GM12872 (cell line): ENCODE measurements at regions not wholly inside any gene's neighbourhood (a gene's known extent, or its start where the extent isn't known, plus 50 kb on each side); places are given as distances from the start of the nearest gene placed in this dataset.

Source experiments
- TF ChIP-seq, protein P1 (sequence below): IDR thresholded peaks from 3 replicates; pipeline ENCODE4 v1.5.1; 2011; ENCODE audit warnings: low read depth, mild to moderate bottlenecking, low read length, moderate library complexity; ENCODE audit not compliant: insufficient read depth

DNA sequence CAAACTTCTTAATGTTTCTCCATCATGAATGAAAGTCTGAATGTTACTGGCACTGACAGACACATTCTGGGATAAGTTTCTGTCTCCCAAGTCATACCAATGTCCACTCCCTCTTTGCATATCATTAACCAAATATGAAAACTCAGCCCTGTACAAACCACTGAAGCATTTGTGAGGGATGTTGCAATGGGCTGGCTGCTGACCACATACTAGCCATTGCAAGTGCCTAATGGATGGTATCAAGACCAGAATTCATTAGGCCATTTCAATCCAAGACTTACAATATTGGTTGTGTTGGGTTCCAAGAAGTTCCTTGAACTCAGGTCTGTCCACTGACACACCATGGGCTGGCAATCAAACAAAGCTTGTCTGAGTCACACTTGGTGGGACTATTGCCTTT lies 73.8 kb downstream of the CBLN2 start:
- TF ChIP-seq, protein P1, sequence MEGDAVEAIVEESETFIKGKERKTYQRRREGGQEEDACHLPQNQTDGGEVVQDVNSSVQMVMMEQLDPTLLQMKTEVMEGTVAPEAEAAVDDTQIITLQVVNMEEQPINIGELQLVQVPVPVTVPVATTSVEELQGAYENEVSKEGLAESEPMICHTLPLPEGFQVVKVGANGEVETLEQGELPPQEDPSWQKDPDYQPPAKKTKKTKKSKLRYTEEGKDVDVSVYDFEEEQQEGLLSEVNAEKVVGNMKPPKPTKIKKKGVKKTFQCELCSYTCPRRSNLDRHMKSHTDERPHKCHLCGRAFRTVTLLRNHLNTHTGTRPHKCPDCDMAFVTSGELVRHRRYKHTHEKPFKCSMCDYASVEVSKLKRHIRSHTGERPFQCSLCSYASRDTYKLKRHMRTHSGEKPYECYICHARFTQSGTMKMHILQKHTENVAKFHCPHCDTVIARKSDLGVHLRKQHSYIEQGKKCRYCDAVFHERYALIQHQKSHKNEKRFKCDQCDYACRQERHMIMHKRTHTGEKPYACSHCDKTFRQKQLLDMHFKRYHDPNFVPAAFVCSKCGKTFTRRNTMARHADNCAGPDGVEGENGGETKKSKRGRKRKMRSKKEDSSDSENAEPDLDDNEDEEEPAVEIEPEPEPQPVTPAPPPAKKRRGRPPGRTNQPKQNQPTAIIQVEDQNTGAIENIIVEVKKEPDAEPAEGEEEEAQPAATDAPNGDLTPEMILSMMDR, result no peak

DNA sequence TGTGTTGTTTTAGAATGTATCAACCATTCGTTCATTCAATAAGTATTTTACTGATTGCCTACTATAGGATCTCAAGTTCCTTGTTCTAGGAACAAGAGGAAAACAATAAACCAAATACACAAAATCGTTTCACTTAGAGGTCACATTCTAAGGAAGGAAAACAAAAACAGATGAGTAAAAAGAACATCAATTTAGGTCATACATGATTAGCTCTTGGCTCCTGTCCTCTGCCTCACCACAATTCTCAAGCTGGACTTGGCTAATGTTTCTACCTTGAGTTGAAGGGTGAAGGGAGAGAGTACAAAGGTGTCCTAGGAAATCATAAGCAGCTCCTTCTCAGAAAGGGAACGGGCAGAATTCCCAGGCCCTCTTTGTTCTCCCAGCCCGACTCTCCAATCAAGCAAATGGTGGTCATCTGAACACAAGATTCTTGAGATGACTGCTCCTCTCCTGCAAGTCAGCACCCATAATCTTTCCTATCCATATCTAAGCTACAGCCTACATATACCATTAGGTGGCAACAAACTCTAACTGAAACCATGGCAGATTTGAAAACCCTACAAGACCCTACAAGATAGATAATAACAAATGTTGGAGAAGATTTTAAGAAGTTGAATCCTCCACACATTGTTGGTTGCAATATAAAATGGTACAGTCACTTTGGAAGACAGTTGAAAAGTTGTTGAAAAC lies 76.0 kb downstream of the CBLN2 start:
- TF ChIP-seq, protein P1, result no peak

DNA sequence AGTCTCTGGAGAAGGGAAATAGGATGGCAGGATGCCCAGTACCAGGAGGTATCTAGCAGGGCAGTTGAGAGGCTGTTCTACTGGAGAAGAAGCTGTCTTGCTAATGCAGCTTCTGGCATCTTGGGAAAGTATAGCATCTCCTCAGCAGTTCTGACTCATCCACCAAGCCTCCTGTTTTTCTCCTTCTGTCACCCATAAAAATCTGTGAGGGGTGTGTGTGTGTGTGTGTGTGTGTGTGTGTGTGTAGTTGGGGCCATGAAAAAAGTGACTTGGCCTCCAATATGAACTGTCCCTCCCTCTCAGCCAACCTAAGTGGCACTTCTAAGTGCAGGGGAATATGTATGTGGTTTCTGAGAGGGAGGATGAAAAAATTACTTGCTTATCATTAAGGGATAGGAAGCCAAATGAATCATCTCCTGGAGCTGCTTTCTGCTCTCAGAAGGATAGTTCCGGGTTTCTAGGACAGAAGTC lies 83.9 kb downstream of the CBLN2 start:
- TF ChIP-seq, protein P1, result no peak

DNA sequence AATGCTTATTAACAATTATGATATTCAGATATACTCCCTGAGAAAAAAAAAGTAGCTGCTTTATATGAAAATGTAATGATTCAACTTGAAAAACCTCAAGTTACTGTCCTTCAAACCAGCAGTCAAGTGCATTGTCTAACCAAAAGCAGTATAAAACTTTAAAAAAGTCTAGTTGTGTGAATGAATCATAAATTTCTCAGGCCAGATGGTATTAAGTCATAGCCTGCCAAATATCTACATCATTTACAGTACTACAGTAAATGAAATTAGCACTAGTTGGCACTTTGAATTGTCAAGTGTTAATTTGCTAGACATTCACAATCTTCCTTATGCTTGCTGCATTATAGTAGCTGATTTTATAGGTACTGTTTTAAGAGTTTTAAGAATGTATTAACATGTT lies 85.9 kb downstream of the CBLN2 start:
- TF ChIP-seq, protein P1, result no peak

DNA sequence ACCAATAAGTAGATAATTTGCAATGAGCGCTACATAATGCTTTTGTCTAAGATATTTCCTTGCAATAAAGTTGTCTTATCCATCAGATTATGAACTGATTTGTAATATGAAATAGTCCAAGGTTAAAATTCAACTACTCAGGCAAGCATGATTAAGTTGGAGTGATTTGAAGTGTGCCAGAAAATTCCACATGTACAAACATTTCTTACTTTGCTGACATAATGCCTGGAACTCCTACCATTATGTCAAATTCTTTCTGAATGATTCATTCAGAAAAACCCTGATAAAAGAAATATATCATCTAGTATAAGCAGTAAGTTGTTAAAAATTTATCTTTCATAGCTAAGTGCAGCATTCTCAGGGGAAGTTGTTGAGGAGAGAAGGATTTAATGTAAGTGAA lies 87.3 kb downstream of the CBLN2 start:
- TF ChIP-seq, protein P1, result no peak

DNA sequence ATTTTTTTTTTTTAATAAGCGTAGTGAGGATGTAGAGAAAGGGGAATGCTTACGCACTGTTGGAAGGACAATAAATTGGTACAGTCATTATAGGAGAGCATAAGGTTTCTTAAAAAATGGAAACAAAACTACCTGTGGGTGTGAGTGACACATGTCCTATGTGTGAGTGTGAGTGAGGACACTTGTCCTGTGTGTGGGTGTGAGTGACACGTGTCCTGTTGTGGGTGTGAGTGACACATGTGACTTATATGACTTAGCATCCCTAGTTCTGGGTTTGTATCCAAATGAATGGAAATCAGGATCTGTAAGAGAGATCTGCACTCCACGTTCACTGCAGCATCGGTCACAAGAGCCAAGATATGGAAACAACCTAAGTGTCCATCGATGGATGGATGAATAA lies 91.8 kb downstream of the CBLN2 start:
- TF ChIP-seq, protein P1, result no peak

DNA sequence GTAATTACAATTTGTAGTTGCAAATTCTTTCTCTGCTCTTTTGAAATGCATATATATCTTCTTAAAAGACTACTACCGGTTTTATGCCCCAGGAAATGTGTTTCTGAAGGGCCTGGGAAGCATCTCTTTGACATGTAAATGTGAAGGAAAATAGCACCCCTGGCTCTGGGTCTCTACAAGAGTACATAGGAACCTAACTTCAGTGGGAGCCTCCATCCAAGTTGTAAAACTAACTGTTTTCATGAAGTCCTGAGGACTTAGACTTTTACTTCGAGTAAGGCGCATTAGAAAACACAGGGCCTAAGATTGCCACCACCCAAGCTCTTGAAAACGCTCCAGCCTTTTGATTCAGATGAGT lies 99.4 kb downstream of the CBLN2 start:
- TF ChIP-seq, protein P1, result no peak
